GM12878 (cell line): ENCODE measurements at regions not wholly inside any gene's neighbourhood (a gene's known extent, or its start where the extent isn't known, plus 50 kb on each side); places are given as distances from the start of the nearest gene placed in this dataset.
A peak's percentile ranks its signal among the peaks of the same experiment; 100 is the strongest.

Source experiments
- ATAC-seq: fragments of 200-7000 bp; cut with Tn5 transposase; 3 replicates; pipeline ENCODE4 v1.9.1; 2020; ENCODE audit warnings: mild to moderate bottlenecking, moderate library complexity
- BruUV-seq: library from RNA; stranded (reverse); fragments of 400-500 nt; replicated peaks from 2 replicates; lab custom pipeline; 2021; lab: Mats Ljungman, UMichigan
- CTCF ChIA-PET: fragments of 300-600 bp; sonication (Branson Sonifier 250); formaldehyde crosslinking; extraction: SDS; loops from one replicate; lab custom pipeline; 2021; ENCODE audit warnings: inconsistent platforms; lab: Yijun Ruan, JAX
- POLR2A ChIA-PET: fragments of 350-600 bp; formaldehyde crosslinking; extraction: SDS; loops from one replicate; lab custom pipeline; 2021; ENCODE audit warnings: inconsistent platforms; lab: Charles Lee
- RAD21 ChIA-PET: fragments of 300-600 bp; sonication (Branson Sonifier 250); formaldehyde crosslinking; loops from one replicate; lab custom pipeline; 2023; ENCODE audit warnings: antibody characterized with exemption; ENCODE audit not compliant: unreplicated experiment; lab: Charles Lee
- SMC1A ChIA-PET: fragments of 300-600 bp; sonication (Branson Sonifier 250); formaldehyde crosslinking; loops from one replicate; lab custom pipeline; 2023; ENCODE audit not compliant: unreplicated experiment, uncharacterized antibody; lab: Charles Lee
- DNase-seq: peaks from one replicate; pipeline ENCODE4 v3.0.0-alpha.2; 2011; ENCODE audit warnings: low read depth, low spot score
- FAIRE-seq: peaks from 3 replicates; lab custom pipeline; 2011; peaks lifted over from hg19 to GRCh38; lab: Jason Lieb, UNC
- H2AFZ ChIP-seq: 2 replicates; pipeline ENCODE4 v1.6.0; 2011; ENCODE audit warnings: low read depth, low read length, control low read depth; ENCODE audit not compliant: control insufficient read depth
- H3K27ac ChIP-seq: 2 replicates; pipeline ENCODE4 v1.5.1; 2011; ENCODE audit warnings: control low read depth; ENCODE audit not compliant: control insufficient read depth, insufficient read depth
- H3K27me3 ChIP-seq, 2 experiments: replicated peaks in 1 of 2; 2 replicates each; pipeline versions ENCODE4 v1.6.0 to v1.6.1; 2011; ENCODE audit warnings: low read length in 1 of 2; ENCODE audit not compliant: control insufficient read depth in 2 of 2, insufficient read depth in 2 of 2
- H3K36me3 ChIP-seq, 2 experiments: 2 replicates each; pipeline ENCODE4 v1.5.1; 2011; ENCODE audit warnings: low read length in 1 of 2; ENCODE audit not compliant: control insufficient read depth in 2 of 2, insufficient read depth in 2 of 2
- H3K4me1 ChIP-seq: 2 replicates; pipeline ENCODE4 v1.6.1; 2011; ENCODE audit warnings: mild to moderate bottlenecking, low read length, moderate library complexity, mixed read lengths; ENCODE audit not compliant: control insufficient read depth, insufficient read depth
- H3K4me2 ChIP-seq: 2 replicates; pipeline ENCODE4 v1.6.0; 2011; ENCODE audit warnings: control low read depth; ENCODE audit not compliant: control insufficient read depth, insufficient read depth
- H3K4me3 ChIP-seq: fragments of 200-600 bp; sonication (generic); 2 replicates; pipeline ENCODE4 v1.5.1; 2016
- H3K79me2 ChIP-seq: 2 replicates; pipeline ENCODE4 v1.6.0; 2011; ENCODE audit warnings: low read length; ENCODE audit not compliant: control insufficient read depth, insufficient read depth
- H3K9ac ChIP-seq: 2 replicates; pipeline ENCODE4 v1.8.0; 2011; ENCODE audit warnings: low read length, control low read depth, mixed read lengths; ENCODE audit not compliant: control insufficient read depth, insufficient read depth
- H3K9me3 ChIP-seq: replicated peaks from 3 replicates; pipeline ENCODE4 v1.5.1; 2011; ENCODE audit warnings: mild to moderate bottlenecking, low read length; ENCODE audit not compliant: control insufficient read depth, insufficient read depth
- H4K20me1 ChIP-seq: 2 replicates; pipeline ENCODE4 v1.6.0; 2011; ENCODE audit not compliant: control insufficient read depth, insufficient read depth
- ATF2 ChIP-seq: IDR thresholded peaks from 2 replicates; pipeline ENCODE4 v1.6.1; 2012; ENCODE audit warnings: low read length, inconsistent platforms
- CREM ChIP-seq: IDR thresholded peaks from 2 replicates; pipeline ENCODE4 v1.6.1; 2014; ENCODE audit warnings: antibody characterized with exemption, low read depth
- FOXK2 ChIP-seq: fragments of 450-650 bp; IDR thresholded peaks from 2 replicates; pipeline ENCODE4 v1.6.1; 2017; ENCODE audit warnings: mild to moderate bottlenecking, moderate library complexity
- FOXM1 ChIP-seq: IDR thresholded peaks from 2 replicates; pipeline ENCODE4 v1.6.1; 2012; ENCODE audit warnings: low read depth, mild to moderate bottlenecking, inconsistent platforms, low read length, moderate library complexity
- HDGF ChIP-seq: fragments of 450-650 bp; IDR thresholded peaks from 2 replicates; pipeline ENCODE4 v1.6.1; 2016; ENCODE audit warnings: antibody characterized with exemption
- IRF5 ChIP-seq: fragments of 450-650 bp; IDR thresholded peaks from 2 replicates; pipeline ENCODE4 v1.6.1; 2017; ENCODE audit warnings: borderline replicate concordance
- NFYB ChIP-seq: IDR thresholded peaks from 2 replicates; pipeline ENCODE4 v1.6.1; 2011; ENCODE audit warnings: low read depth, mild to moderate bottlenecking, low read length, improper control_type of control experiment, moderate library complexity; ENCODE audit not compliant: insufficient read depth
- POLR2AphosphoS2 ChIP-seq: IDR thresholded peaks from 2 replicates; pipeline ENCODE4 v1.6.1; 2011; ENCODE audit warnings: low read depth, mild to moderate bottlenecking, low read length, improper control_type of control experiment, moderate library complexity
- RB1 ChIP-seq: fragments of 450-650 bp; formaldehyde crosslinking; IDR thresholded peaks from 2 replicates; pipeline ENCODE4 v1.6.1; 2017; ENCODE audit warnings: mild to moderate bottlenecking, borderline replicate concordance
- SIX5 ChIP-seq: IDR thresholded peaks from 2 replicates; pipeline ENCODE4 v1.6.1; 2011; ENCODE audit warnings: mild to moderate bottlenecking, low read depth, low read length, moderate library complexity; ENCODE audit not compliant: severe bottlenecking
- SREBF2 ChIP-seq: IDR thresholded peaks from 2 replicates; pipeline ENCODE4 v1.6.1; 2012; ENCODE audit warnings: mild to moderate bottlenecking, low read length
- TCF3 ChIP-seq: IDR thresholded peaks from 2 replicates; pipeline ENCODE4 v1.6.1; 2012; ENCODE audit warnings: low read depth, mild to moderate bottlenecking, low read length, borderline replicate concordance; ENCODE audit not compliant: insufficient read depth
- YY1 ChIP-seq: IDR thresholded peaks from 2 replicates; pipeline ENCODE4 v1.6.1; 2011; ENCODE audit warnings: low read depth, mild to moderate bottlenecking, low read length
- WGBS: methylation state at CpG from one replicate; pipeline ENCODE4 v1.1.6; 2016; ENCODE audit warnings: low lambda C conversion rate; ENCODE audit not compliant: insufficient replicate concordance, insufficient coverage; ENCODE audit errors: missing lambda C conversion rate; 5-methylcytosine and 5-hydroxymethylcytosine counted together
- in situ Hi-C: fragments of 300-500 bp; cut with MboI; formaldehyde crosslinking; loops from 9 replicates; pipeline ENCODE4 v1.14.3; 2018; ENCODE audit warnings: mixed read lengths
- intact Hi-C: fragments of 100-400 bp; cut with micrococcal nuclease; formaldehyde crosslinking; loops from one replicate; pipeline ENCODE4 v1.14.2; 2022; ENCODE audit not compliant: unreplicated experiment

- 40% methylated on average over 4 of the region's 4 CpGs for WGBS
- intact Hi-C loops (loop anchor here (1.0 kb wide), 1 partner anchor 502 kb away; no protein-coding TSS in a partner anchor), in situ Hi-C loops (loop anchor here (25.0 kb wide), 1 partner anchor 1132 kb away; no protein-coding TSS in a partner anchor)
- Histone ChIP-seq H2AFZ (no peak overlapping the region), H3K9ac (no peak overlapping the region), H3K27me3 (no peaks in the 10 kb centered on the region; a peak in 1 of 4 replicates), H3K79me2 (no peaks in the 10 kb centered on the region), H3K4me1 (no peaks in the 10 kb centered on the region), H3K27ac (no peak overlapping the region), H3K4me3 (no peak overlapping the region), H3K36me3 (no peaks in the 10 kb centered on the region), H3K4me2 (no peak overlapping the region), H4K20me1 (no peaks in the 10 kb centered on the region), H3K9me3 (no peaks in the 10 kb centered on the region)
- ChIA-PET RAD21 (interaction anchor here (0.8 to 10.0 kb wide), 39 partner anchors 8 to 1229 kb away, joined by 3 to 241 read pairs (median 5); partner anchors contain the start of gene NRBF2), CTCF (interaction anchor here (0.8 to 9.8 kb wide), 69 partner anchors 8 to 1455 kb away, joined by 3 to 521 read pairs (median 5); no protein-coding TSS in a partner anchor), SMC1A (interaction anchor here (0.5 to 9.9 kb wide), 59 partner anchors 8 to 1281 kb away, joined by 3 to 264 read pairs (median 5); partner anchors contain the start of genes JMJD1C and NRBF2), POLR2A (interaction anchor here (0.6 to 1.5 kb wide), 3 partner anchors 8 to 553 kb away, joined by 3 to 5 read pairs (median 4); no protein-coding TSS in a partner anchor)
- BruUV-seq = no TSS peak
- DNase-seq (no peak), ATAC-seq (no peak), FAIRE-seq (peak; percentile 57)
- TF ChIP-seq SIX5 = no peak
- TF ChIP-seq CREM = no peak
- TF ChIP-seq TCF3 = no peak
- TF ChIP-seq POLR2AphosphoS2 = no peak
- no peak for TF ChIP-seq SREBF2
- TF ChIP-seq FOXK2 = no peak
- TF ChIP-seq ATF2 = no peak
- TF ChIP-seq YY1 = no peak
- no peak for TF ChIP-seq HDGF
- TF ChIP-seq NFYB = no peak
- TF ChIP-seq RB1 = no peak
- TF ChIP-seq FOXM1 = no peak
- TF ChIP-seq IRF5 = no peak
These were observed 198.1 kb downstream of the REEP3 start for GRCh38 chr10:63719226-63719856.
